H1 (cell line): ENCODE measurements at regions not wholly inside any gene's neighbourhood (a gene's known extent, or its start where the extent isn't known, plus 50 kb on each side); places are given as distances from the start of the nearest gene placed in this dataset.

ENCODE experiments used
- CTCF ChIA-PET: fragments of 300-600 bp; sonication (Branson Sonifier 250); formaldehyde crosslinking; loops from one replicate; lab custom pipeline; 2021; ENCODE audit not compliant: partially characterized antibody; lab: Charles Lee
- POLR2A ChIA-PET: fragments of 300-600 bp; sonication (Branson Sonifier 250); formaldehyde crosslinking; loops from one replicate; lab custom pipeline; 2021; ENCODE audit warnings: inconsistent platforms; ENCODE audit not compliant: partially characterized antibody; lab: Charles Lee
- DNase-seq, 2 experiments: peaks; one replicate each; pipeline versions ENCODE4 v3.0.0 to v3.0.0-alpha.2; 2010 to 2022; ENCODE audit warnings: low spot score in 2 of 2, low read depth in 1 of 2, mixed read lengths in 1 of 2
- FAIRE-seq: peaks from 2 replicates; lab custom pipeline; 2011; peaks lifted over from hg19 to GRCh38; lab: Jason Lieb, UNC
- H2AFZ ChIP-seq: 2 replicates; pipeline ENCODE4 v1.8.1; 2012; ENCODE audit warnings: low read length, inconsistent platforms
- H2AK5ac ChIP-seq: 2 replicates; pipeline ENCODE4 v1.6.1; 2013; ENCODE audit warnings: low read depth, low read length
- H2BK120ac ChIP-seq: replicated peaks from 2 replicates; pipeline ENCODE3; 2013; ENCODE audit warnings: low read depth, low read length, inconsistent platforms
- H2BK12ac ChIP-seq: 2 replicates; pipeline ENCODE4 v1.6.1; 2013; ENCODE audit warnings: low read depth, low read length
- H2BK15ac ChIP-seq: 2 replicates; pipeline ENCODE4 v1.6.1; 2013; ENCODE audit warnings: low read length
- H2BK20ac ChIP-seq: 2 replicates; pipeline ENCODE4 v1.6.1; 2013; ENCODE audit warnings: low read length
- H2BK5ac ChIP-seq: 2 replicates; pipeline ENCODE4 v1.6.1; 2013; ENCODE audit warnings: low read depth, low read length
- H3K14ac ChIP-seq: 2 replicates; pipeline ENCODE4 v1.6.1; 2013; ENCODE audit warnings: inconsistent platforms; ENCODE audit not compliant: insufficient read length
- H3K18ac ChIP-seq: 2 replicates; pipeline ENCODE4 v1.6.1; 2013; ENCODE audit warnings: low read length; ENCODE audit errors: extremely low read depth
- H3K23ac ChIP-seq: 2 replicates; pipeline ENCODE4 v1.6.1; 2013; ENCODE audit warnings: inconsistent platforms; ENCODE audit not compliant: insufficient read length
- H3K23me2 ChIP-seq: 2 replicates; pipeline ENCODE4 v1.6.1; 2013; ENCODE audit warnings: low read depth, low read length
- H3K27ac ChIP-seq: 2 replicates; pipeline ENCODE4 v1.6.1; 2011; ENCODE audit warnings: low read depth, low read length, inconsistent platforms
- H3K27me3 ChIP-seq, 4 experiments: replicated peaks in 1 of 4; 1 replicate in 1 of 4; 2 replicates in 3 of 4; pipeline versions ENCODE4 v1.6.1 to v1.8.1; 2011 to 2013; ENCODE audit warnings: low read length in 3 of 4, mild to moderate bottlenecking in 3 of 4, inconsistent platforms in 2 of 4, mixed read lengths in 2 of 4, moderate library complexity in 1 of 4; ENCODE audit not compliant: control insufficient read depth in 3 of 4, insufficient read depth in 3 of 4; ENCODE audit errors: extremely low read depth in 1 of 4
- H3K36me3 ChIP-seq, 4 experiments: 2 replicates each; pipeline versions ENCODE4 v1.6.1 to v1.8.1; 2011 to 2013; ENCODE audit warnings: mild to moderate bottlenecking in 4 of 4, low read length in 3 of 4, moderate library complexity in 2 of 4, control low read depth in 1 of 4, inconsistent platforms in 1 of 4; ENCODE audit not compliant: insufficient read depth in 4 of 4, control insufficient read depth in 2 of 4
- H3K4ac ChIP-seq: replicated peaks from 2 replicates; pipeline ENCODE3; 2013; ENCODE audit warnings: low read length, low read depth, mixed read lengths, inconsistent platforms; ENCODE audit not compliant: insufficient read length
- H3K4me1 ChIP-seq, 4 experiments: replicated peaks in 1 of 4; 1 replicate in 1 of 4; 2 replicates in 3 of 4; pipeline versions ENCODE4 v1.6.1 to v1.8.1; 2011 to 2013; ENCODE audit warnings: low read length in 3 of 4, inconsistent platforms in 2 of 4, mixed read lengths in 1 of 4; ENCODE audit not compliant: insufficient read depth in 4 of 4, control insufficient read depth in 3 of 4
- H3K4me2 ChIP-seq, 2 experiments: 2 replicates each; pipeline versions ENCODE4 v1.6.1 to v1.8.1; 2011 to 2013; ENCODE audit warnings: low read depth in 2 of 2, low read length in 2 of 2, control low read depth in 1 of 2, inconsistent platforms in 1 of 2, mild to moderate bottlenecking in 1 of 2; ENCODE audit not compliant: insufficient read depth in 1 of 2
- H3K4me3 ChIP-seq, 4 experiments: fragments of 200-600, 300-600 bp in 1 of 4; sonication (generic), shearing (Covaris generic), sonication (Bioruptor Twin) in 1 of 4; 2 replicates each; pipeline versions ENCODE4 v1.5.1 to v1.8.1; 2011 to 2016; ENCODE audit warnings: low read length in 4 of 4, low read depth in 3 of 4, control low read depth in 2 of 4, inconsistent platforms in 2 of 4, mild to moderate bottlenecking in 2 of 4, mixed read lengths in 1 of 4, moderate library complexity in 1 of 4; ENCODE audit not compliant: insufficient read depth in 2 of 4; ENCODE audit errors: extremely low read depth in 1 of 4
- H3K56ac ChIP-seq: replicated peaks from 2 replicates; pipeline ENCODE3; 2013; ENCODE audit warnings: low read depth, mild to moderate bottlenecking, mixed read lengths, low read length, inconsistent platforms; ENCODE audit not compliant: insufficient read length
- H3K79me1 ChIP-seq: 2 replicates; pipeline ENCODE4 v1.6.1; 2013; ENCODE audit warnings: low read depth, low read length, control low read depth
- H3K79me2 ChIP-seq, 2 experiments: 2 replicates each; pipeline versions ENCODE4 v1.6.1 to v1.8.1; 2012 to 2013; ENCODE audit warnings: low read length in 2 of 2, mild to moderate bottlenecking in 2 of 2, inconsistent platforms in 1 of 2; ENCODE audit not compliant: insufficient read depth in 2 of 2, control insufficient read depth in 1 of 2
- H3K9ac ChIP-seq, 4 experiments: replicated peaks in 1 of 4; 1 replicate in 1 of 4; 2 replicates in 3 of 4; pipeline versions ENCODE4 v1.6.1 to v1.8.1; 2011 to 2013; ENCODE audit warnings: low read depth in 3 of 4, low read length in 3 of 4, control low read depth in 2 of 4, mild to moderate bottlenecking in 2 of 4, moderate library complexity in 2 of 4, inconsistent platforms in 1 of 4; ENCODE audit errors: extremely low read depth in 1 of 4
- H3K9me3 ChIP-seq, 2 experiments: 2 replicates each; pipeline versions ENCODE4 v1.6.1 to v1.8.1; 2012 to 2013; ENCODE audit warnings: mild to moderate bottlenecking in 2 of 2, moderate library complexity in 2 of 2, control low read depth in 1 of 2, inconsistent platforms in 1 of 2, low read depth in 1 of 2, low read length in 1 of 2, mixed read lengths in 1 of 2; ENCODE audit not compliant: insufficient read depth in 2 of 2
- H4K20me1 ChIP-seq, 2 experiments: replicated peaks in 1 of 2; 2 replicates each; pipeline versions ENCODE3 to v1.8.1; 2011 to 2013; ENCODE audit warnings: inconsistent platforms in 2 of 2, low read length in 2 of 2, mild to moderate bottlenecking in 1 of 2; ENCODE audit not compliant: insufficient read depth in 2 of 2, control insufficient read depth in 1 of 2
- H4K5ac ChIP-seq: 2 replicates; pipeline ENCODE4 v1.6.1; 2013; ENCODE audit warnings: low read length, low read depth, mixed read lengths, inconsistent platforms; ENCODE audit not compliant: insufficient read length
- H4K8ac ChIP-seq: 2 replicates; pipeline ENCODE4 v1.8.0; 2013; ENCODE audit warnings: mild to moderate bottlenecking, moderate library complexity, low read length, inconsistent platforms; ENCODE audit not compliant: insufficient read depth; ENCODE audit errors: extremely low read depth
- H4K91ac ChIP-seq: replicated peaks from 2 replicates; pipeline ENCODE3; 2013; ENCODE audit warnings: low read length, mixed read lengths, inconsistent platforms; ENCODE audit not compliant: insufficient read length
- CBX8 ChIP-seq: fragments of 300-800, 300-1000 bp; sonication (generic); IDR thresholded peaks from 2 replicates; pipeline ENCODE4 v1.7.1; 2016; ENCODE audit warnings: low read depth, low read length, borderline replicate concordance
- JUND ChIP-seq: IDR thresholded peaks from 2 replicates; pipeline ENCODE4 v1.6.1; 2011; ENCODE audit warnings: mild to moderate bottlenecking, improper control_type of control experiment, low read length
- KDM1A ChIP-seq: fragments of 200-600, 300-600 bp; sonication (generic); IDR thresholded peaks from 2 replicates; pipeline ENCODE4 v1.7.1; 2016; ENCODE audit warnings: mild to moderate bottlenecking, low read length, borderline replicate concordance
- MAX ChIP-seq: IDR thresholded peaks from 2 replicates; pipeline ENCODE4 v1.6.1; 2012; ENCODE audit warnings: inconsistent platforms
- NANOG ChIP-seq: IDR thresholded peaks from 2 replicates; pipeline ENCODE4 v1.6.1; 2011; ENCODE audit warnings: low read length, low read depth, mild to moderate bottlenecking, inconsistent platforms; ENCODE audit not compliant: insufficient read depth, poor library complexity, severe bottlenecking
- RBBP5 ChIP-seq: IDR thresholded peaks from 2 replicates; pipeline ENCODE4 v1.7.1; 2012; ENCODE audit warnings: low read depth, mild to moderate bottlenecking, inconsistent platforms, low read length, moderate library complexity, borderline replicate concordance
- RFX5 ChIP-seq: IDR thresholded peaks from 2 replicates; pipeline ENCODE4 v1.6.1; 2011; ENCODE audit warnings: low read depth, low read length, improper control_type of control experiment, borderline replicate concordance
- SAP30 ChIP-seq: fragments of 300-600 bp; sonication (generic); IDR thresholded peaks from 2 replicates; pipeline ENCODE4 v1.7.1; 2012; ENCODE audit warnings: low read length, moderate library complexity, mild to moderate bottlenecking, inconsistent platforms; ENCODE audit not compliant: insufficient read depth, insufficient replicate concordance
- SIX5 ChIP-seq: IDR thresholded peaks from 2 replicates; pipeline ENCODE4 v1.6.1; 2011; ENCODE audit warnings: mild to moderate bottlenecking, low read depth, low read length
- WGBS, 2 experiments: shearing (Covaris generic) in 1 of 2; methylation state at CpG; one replicate each; pipeline versions ENCODE4 v1.1.6 to v1.1.7; 2013 to 2015; ENCODE audit warnings: low lambda C conversion rate in 2 of 2, mixed read lengths in 2 of 2, inconsistent platforms in 1 of 2, low coverage in 1 of 2, missing lambda C conversion rate in 1 of 2; ENCODE audit not compliant: insufficient replicate concordance in 2 of 2, insufficient coverage in 1 of 2, insufficient read length in 1 of 2; ENCODE audit errors: extremely low coverage in 1 of 2, missing lambda C conversion rate in 1 of 2; 5-methylcytosine and 5-hydroxymethylcytosine counted together

- Histone ChIP-seq H2AFZ (0 out of 2 replicates have a peak overlapping the region, but pooled peaks have one; percentile 29), H3K4me1 (no peaks in the 10 kb centered on the region), H2BK12ac (no peak overlapping the region), H3K4me2 (no peak overlapping the region), H2BK120ac (no peak overlapping the region), H4K8ac (no peak overlapping the region), H3K18ac (no peak overlapping the region), H3K27me3 (no peaks in the 10 kb centered on the region), H2BK5ac (no peak overlapping the region), H3K23ac (no peak overlapping the region), H3K56ac (no peak overlapping the region), H3K4ac (no peak overlapping the region), H3K4me3 (no peak overlapping the region), H2BK15ac (no peak overlapping the region), H4K91ac (no peak overlapping the region), H2AK5ac (no peak overlapping the region), H4K5ac (no peak overlapping the region), H3K9ac (no peak overlapping the region), H3K23me2 (no peaks in the 10 kb centered on the region), H4K20me1 (no peaks in the 10 kb centered on the region), H3K9me3 (no peaks in the 10 kb centered on the region), H3K14ac (no peak overlapping the region), H3K79me1 (no peaks in the 10 kb centered on the region), H3K27ac (no peak overlapping the region), H2BK20ac (no peak overlapping the region), H3K36me3 (no peaks in the 10 kb centered on the region), H3K79me2 (no peaks in the 10 kb centered on the region)
- no peak for DNase-seq
- TF ChIP-seq NANOG (no peak), RBBP5 (no peak), JUND (no peak), CBX8 (no peak), RFX5 (no peak), MAX (no peak), SIX5 (no peak), KDM1A (no peak), SAP30 (no peak)
- FAIRE-seq: no peak
- ChIA-PET POLR2A (no interaction called here), CTCF (no interaction called here)
- 100% methylated on average over 1 of the region's 1 CpG; no CpG with 5 or more reads in 1 of the 2 experiments for WGBS, 2 experiments
These were observed 420.1 kb downstream of the ZNF674 start for GRCh38 chrX:46125111-46125510.
